Mesendoderm (in vitro differentiated cells): ENCODE measurements at regions not wholly inside any gene's neighbourhood (a gene's known extent, or its start where the extent isn't known, plus 50 kb on each side); places are given as distances from the start of the nearest gene placed in this dataset.

Source experiments
- DNase-seq: peaks from one replicate; pipeline ENCODE4 v3.0.0; 2013
- H2AK5ac ChIP-seq: 2 replicates; pipeline ENCODE4 v1.6.1; 2013; ENCODE audit warnings: low read length, inconsistent platforms
- H2BK120ac ChIP-seq: 2 replicates; pipeline ENCODE4 v1.6.1; 2013; ENCODE audit warnings: low read depth, mild to moderate bottlenecking, low read length, moderate library complexity, mixed read lengths
- H2BK15ac ChIP-seq: replicated peaks from 2 replicates; pipeline ENCODE4 v1.6.1; 2013; ENCODE audit warnings: low read depth, mild to moderate bottlenecking, moderate library complexity
- H2BK5ac ChIP-seq: 2 replicates; pipeline ENCODE4 v1.6.1; 2013; ENCODE audit warnings: low read length, inconsistent platforms
- H3K18ac ChIP-seq: 2 replicates; pipeline ENCODE4 v1.6.1; 2013; ENCODE audit warnings: mild to moderate bottlenecking, low read length, mixed read lengths
- H3K23ac ChIP-seq: one replicate; pipeline ENCODE4 v1.6.1; 2013; ENCODE audit warnings: low read length
- H3K27ac ChIP-seq: 2 replicates; pipeline ENCODE4 v1.5.1; 2013; ENCODE audit warnings: low read depth, mild to moderate bottlenecking, inconsistent platforms, low read length, moderate library complexity
- H3K27me3 ChIP-seq: 2 replicates; pipeline ENCODE4 v1.6.1; 2013; ENCODE audit warnings: low read length, control low read depth, mild to moderate bottlenecking, inconsistent platforms; ENCODE audit not compliant: insufficient read depth, poor library complexity
- H3K36me3 ChIP-seq: 2 replicates; pipeline ENCODE4 v1.6.1; 2013; ENCODE audit warnings: low read length, inconsistent platforms; ENCODE audit not compliant: control insufficient read depth, insufficient read depth
- H3K4ac ChIP-seq: one replicate; pipeline ENCODE4 v1.6.1; 2013; ENCODE audit warnings: low read depth, mild to moderate bottlenecking, low read length, moderate library complexity
- H3K4me1 ChIP-seq: 2 replicates; pipeline ENCODE4 v1.6.1; 2013; ENCODE audit warnings: low read depth, low read length, inconsistent platforms; ENCODE audit not compliant: control insufficient read depth
- H3K4me2 ChIP-seq: 2 replicates; pipeline ENCODE4 v1.6.1; 2013; ENCODE audit warnings: low read length
- H3K4me3 ChIP-seq: 2 replicates; pipeline ENCODE4 v1.5.1; 2013; ENCODE audit warnings: mild to moderate bottlenecking, low read length
- H3K56ac ChIP-seq: one replicate; pipeline ENCODE4 v1.6.1; 2013; ENCODE audit warnings: low read length
- H3K79me1 ChIP-seq: 2 replicates; pipeline ENCODE4 v1.6.1; 2013; ENCODE audit warnings: low read length, inconsistent platforms
- H3K79me2 ChIP-seq: 2 replicates; pipeline ENCODE4 v1.6.1; 2013; ENCODE audit warnings: mild to moderate bottlenecking, low read length; ENCODE audit not compliant: control insufficient read depth, insufficient read depth
- H3K9ac ChIP-seq: 2 replicates; pipeline ENCODE4 v1.6.1; 2013; ENCODE audit warnings: low read length, inconsistent platforms
- H4K5ac ChIP-seq: one replicate; pipeline ENCODE4 v1.6.1; 2013; ENCODE audit warnings: low read length
- H4K8ac ChIP-seq: one replicate; pipeline ENCODE4 v1.6.1; 2013; ENCODE audit warnings: low read depth, mild to moderate bottlenecking, control low read depth, low read length, moderate library complexity
- WGBS: extraction: QIAGEN DNeasy Blood & Tissue Kit; methylation state at CpG from one replicate; pipeline ENCODE4 v1.1.7; 2013; ENCODE audit warnings: low lambda C conversion rate, missing lambda C conversion rate; ENCODE audit not compliant: insufficient coverage; ENCODE audit errors: extremely low coverage; 5-methylcytosine and 5-hydroxymethylcytosine counted together

GRCh38 chr5:61667525-61668218, 335.6 kb downstream of the ZSWIM6 start:
- H3K18ac ChIP-seq, result no peak overlapping the region
- no peaks in the 10 kb centered on the region for H3K79me2 ChIP-seq
- no peak overlapping the region for H2BK15ac ChIP-seq
- no peaks in the 10 kb centered on the region for H3K4me1 ChIP-seq
- H3K4me3 ChIP-seq, result no peak overlapping the region
- no peak overlapping the region for H3K27ac ChIP-seq
- H3K36me3 ChIP-seq, result no peaks in the 10 kb centered on the region
- no peak overlapping the region for H2BK5ac ChIP-seq
- H3K9ac ChIP-seq, result no peak overlapping the region
- no peak overlapping the region for H2AK5ac ChIP-seq
- H4K5ac ChIP-seq, result no peak overlapping the region
- no peak overlapping the region for H2BK120ac ChIP-seq
- no peak for DNase-seq
- no peaks in the 10 kb centered on the region for H3K27me3 ChIP-seq
- no peak overlapping the region for H4K8ac ChIP-seq
- no peak overlapping the region for H3K4me2 ChIP-seq
- no peak overlapping the region for H3K56ac ChIP-seq
- no peaks in the 10 kb centered on the region for H3K79me1 ChIP-seq
- H3K23ac ChIP-seq, result no peak overlapping the region
- H3K4ac ChIP-seq, result no peak overlapping the region
- WGBS, result no CpG with 5 or more reads among the region's 6 CpGs

- no peak for DNase-seq
- no peaks in the 10 kb centered on the region for H3K79me2 ChIP-seq
- H3K36me3 ChIP-seq, result no peaks in the 10 kb centered on the region
- H3K27me3 ChIP-seq, result no peaks in the 10 kb centered on the region
- H3K4me3 ChIP-seq, result no peak overlapping the region
- no CpG with 5 or more reads among the region's 3 CpGs for WGBS
- H2BK5ac ChIP-seq, result no peak overlapping the region
- H3K56ac ChIP-seq, result no peak overlapping the region
- no peak overlapping the region for H2BK120ac ChIP-seq
- H3K4me1 ChIP-seq, result no peaks in the 10 kb centered on the region
- no peak overlapping the region for H3K18ac ChIP-seq
- no peak overlapping the region for H3K4me2 ChIP-seq
- H3K79me1 ChIP-seq, result no peaks in the 10 kb centered on the region
- no peak overlapping the region for H4K8ac ChIP-seq
- no peak overlapping the region for H3K23ac ChIP-seq
- no peak overlapping the region for H2AK5ac ChIP-seq
- H3K9ac ChIP-seq, result no peak overlapping the region
- no peak overlapping the region for H2BK15ac ChIP-seq
- H3K4ac ChIP-seq, result no peak overlapping the region
- H3K27ac ChIP-seq, result no peak overlapping the region
- no peak overlapping the region for H4K5ac ChIP-seq
These were observed 337.5 kb downstream of the ZSWIM6 start for GRCh38 chr5:61669531-61669930.

- no peaks in the 10 kb centered on the region for H3K79me1 ChIP-seq
- H3K4me1 ChIP-seq, result no peaks in the 10 kb centered on the region
- H3K4ac ChIP-seq, result no peak overlapping the region
- no peak overlapping the region for H3K23ac ChIP-seq
- no peak overlapping the region for H2BK120ac ChIP-seq
- H3K4me3 ChIP-seq, result no peak overlapping the region
- no peak overlapping the region for H4K8ac ChIP-seq
- no peak overlapping the region for H3K27ac ChIP-seq
- no peak overlapping the region for H2AK5ac ChIP-seq
- no peak overlapping the region for H3K56ac ChIP-seq
- no peaks in the 10 kb centered on the region for H3K36me3 ChIP-seq
- no peaks in the 10 kb centered on the region for H3K27me3 ChIP-seq
- no peak overlapping the region for H2BK15ac ChIP-seq
- H3K79me2 ChIP-seq, result no peaks in the 10 kb centered on the region
- no peak for DNase-seq
- WGBS, result no CpG with 5 or more reads among the region's 4 CpGs
- no peak overlapping the region for H3K9ac ChIP-seq
- H3K18ac ChIP-seq, result no peak overlapping the region
- no peak overlapping the region for H4K5ac ChIP-seq
- H2BK5ac ChIP-seq, result no peak overlapping the region
- H3K4me2 ChIP-seq, result no peak overlapping the region
These were observed 338.9 kb downstream of the ZSWIM6 start for GRCh38 chr5:61670941-61671340.

GRCh38 chr5:61673007-61673735, 341.1 kb downstream of the ZSWIM6 start:
- no CpG with 5 or more reads among the region's 9 CpGs for WGBS
- peak; percentile 33 for DNase-seq
- H3K56ac ChIP-seq, result no peak overlapping the region
- no peaks in the 10 kb centered on the region for H3K79me2 ChIP-seq
- no peaks in the 10 kb centered on the region for H3K27me3 ChIP-seq
- no peak overlapping the region for H2BK120ac ChIP-seq
- H3K36me3 ChIP-seq, result no peaks in the 10 kb centered on the region
- no peak overlapping the region for H2AK5ac ChIP-seq
- H4K8ac ChIP-seq, result no peak overlapping the region
- H2BK15ac ChIP-seq, result no peak overlapping the region
- H2BK5ac ChIP-seq, result no peak overlapping the region
- no peak overlapping the region for H3K9ac ChIP-seq
- no peak overlapping the region for H3K4me3 ChIP-seq
- H3K4me1 ChIP-seq, result no peaks in the 10 kb centered on the region
- no peak overlapping the region for H4K5ac ChIP-seq
- H3K4me2 ChIP-seq, result no peak overlapping the region
- no peak overlapping the region for H3K4ac ChIP-seq
- no peaks in the 10 kb centered on the region for H3K79me1 ChIP-seq
- no peak overlapping the region for H3K18ac ChIP-seq
- H3K27ac ChIP-seq, result no peak overlapping the region
- no peak overlapping the region for H3K23ac ChIP-seq

GRCh38 chr5:61674378-61674777, 342.3 kb downstream of the ZSWIM6 start:
- no peak overlapping the region for H2BK15ac ChIP-seq
- H4K8ac ChIP-seq, result no peak overlapping the region
- no peaks in the 10 kb centered on the region for H3K27me3 ChIP-seq
- WGBS, result no CpG with 5 or more reads among the region's 4 CpGs
- H2AK5ac ChIP-seq, result no peak overlapping the region
- H3K56ac ChIP-seq, result no peak overlapping the region
- DNase-seq, result no peak
- H3K4ac ChIP-seq, result no peak overlapping the region
- no peak overlapping the region for H3K4me3 ChIP-seq
- no peaks in the 10 kb centered on the region for H3K4me1 ChIP-seq
- no peak overlapping the region for H3K27ac ChIP-seq
- no peaks in the 10 kb centered on the region for H3K79me1 ChIP-seq
- H3K36me3 ChIP-seq, result no peaks in the 10 kb centered on the region
- no peak overlapping the region for H3K18ac ChIP-seq
- H4K5ac ChIP-seq, result no peak overlapping the region
- H3K79me2 ChIP-seq, result no peaks in the 10 kb centered on the region
- H3K4me2 ChIP-seq, result no peak overlapping the region
- H3K9ac ChIP-seq, result no peak overlapping the region
- H3K23ac ChIP-seq, result no peak overlapping the region
- no peak overlapping the region for H2BK5ac ChIP-seq
- H2BK120ac ChIP-seq, result no peak overlapping the region
